ENCODE measurements at regions not wholly inside any gene's neighbourhood (a gene's known extent, or its start where the extent isn't known, plus 50 kb on each side); places are given as distances from the start of the nearest gene placed in this dataset.

DNA sequence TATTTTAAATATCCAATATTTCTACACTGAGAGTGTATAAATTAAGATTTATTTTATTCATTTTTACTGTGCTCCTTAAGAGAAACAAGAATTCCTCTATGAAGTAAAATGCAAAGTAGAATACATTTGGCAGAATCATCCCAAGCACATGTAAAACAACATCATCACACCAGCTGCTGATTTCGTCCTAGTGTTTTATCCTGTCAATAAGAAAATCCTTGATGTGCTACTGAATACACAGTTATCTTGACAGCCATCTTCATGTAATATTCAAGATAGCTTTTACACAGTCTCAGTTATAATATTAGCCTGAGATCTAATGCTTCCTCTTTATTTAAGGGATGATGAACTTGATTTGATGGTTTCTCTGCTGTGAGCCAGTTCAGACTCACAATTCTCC is 282.4 kb downstream of the MZT1 start:
- no peak for TF ChIP-seq POLR2A (IDR thresholded peaks at IDR 0.05)
- no peak for TF ChIP-seq POLR2AphosphoS5 (IDR thresholded peaks at IDR 0.05)
- TF ChIP-seq, protein P1, sequence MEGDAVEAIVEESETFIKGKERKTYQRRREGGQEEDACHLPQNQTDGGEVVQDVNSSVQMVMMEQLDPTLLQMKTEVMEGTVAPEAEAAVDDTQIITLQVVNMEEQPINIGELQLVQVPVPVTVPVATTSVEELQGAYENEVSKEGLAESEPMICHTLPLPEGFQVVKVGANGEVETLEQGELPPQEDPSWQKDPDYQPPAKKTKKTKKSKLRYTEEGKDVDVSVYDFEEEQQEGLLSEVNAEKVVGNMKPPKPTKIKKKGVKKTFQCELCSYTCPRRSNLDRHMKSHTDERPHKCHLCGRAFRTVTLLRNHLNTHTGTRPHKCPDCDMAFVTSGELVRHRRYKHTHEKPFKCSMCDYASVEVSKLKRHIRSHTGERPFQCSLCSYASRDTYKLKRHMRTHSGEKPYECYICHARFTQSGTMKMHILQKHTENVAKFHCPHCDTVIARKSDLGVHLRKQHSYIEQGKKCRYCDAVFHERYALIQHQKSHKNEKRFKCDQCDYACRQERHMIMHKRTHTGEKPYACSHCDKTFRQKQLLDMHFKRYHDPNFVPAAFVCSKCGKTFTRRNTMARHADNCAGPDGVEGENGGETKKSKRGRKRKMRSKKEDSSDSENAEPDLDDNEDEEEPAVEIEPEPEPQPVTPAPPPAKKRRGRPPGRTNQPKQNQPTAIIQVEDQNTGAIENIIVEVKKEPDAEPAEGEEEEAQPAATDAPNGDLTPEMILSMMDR (IDR thresholded peaks at IDR 0.05): no peak
- TF ChIP-seq EP300 (IDR thresholded peaks at IDR 0.05): no peak

Data from sigmoid colon (tissue), 4 donors.